T-helper 1 cell (primary cell): ENCODE measurements at regions not wholly inside any gene's neighbourhood (a gene's known extent, or its start where the extent isn't known, plus 50 kb on each side); places are given as distances from the start of the nearest gene placed in this dataset.

Source experiments
- DNase-seq, 5 donors: peaks; one replicate each; pipeline ENCODE4 v3.0.0-alpha.2; 2012 to 2020

GRCh38 chr12:60391051-60391450, 795.2 kb downstream of the SLC16A7 start:
- DNase-seq: no peak

GRCh38 chr12:60391791-60392190, 796.0 kb downstream of the SLC16A7 start:
- no peak for DNase-seq

GRCh38 chr12:60393093-60393492, 797.3 kb downstream of the SLC16A7 start:
- no peak for DNase-seq

GRCh38 chr12:60394665-60395064, 798.8 kb downstream of the SLC16A7 start:
- DNase-seq: no peak

- no peak for DNase-seq
Measured at GRCh38 chr12:60398547-60398946, 802.7 kb downstream of the SLC16A7 start.

GRCh38 chr12:60399064-60399463, 803.2 kb downstream of the SLC16A7 start:
- no peak for DNase-seq

GRCh38 chr12:60402996-60403395, 807.2 kb downstream of the SLC16A7 start:
- no peak for DNase-seq

GRCh38 chr12:60415351-60415750, 819.5 kb downstream of the SLC16A7 start:
- DNase-seq: no peak

GRCh38 chr12:60419986-60420385, 824.2 kb downstream of the SLC16A7 start:
- DNase-seq: no peak

GRCh38 chr12:60421741-60422140, 825.9 kb downstream of the SLC16A7 start:
- DNase-seq: no peak

- no peak for DNase-seq
Measured at GRCh38 chr12:60437297-60437696, 841.5 kb downstream of the SLC16A7 start.

GRCh38 chr12:60441577-60441976, 845.7 kb downstream of the SLC16A7 start:
- no peak for DNase-seq

- DNase-seq: no peak
Measured at GRCh38 chr12:60451457-60451856, 855.6 kb downstream of the SLC16A7 start.

- no peak for DNase-seq
Measured at GRCh38 chr12:60465060-60465459, 869.2 kb downstream of the SLC16A7 start.

GRCh38 chr12:60468546-60468945, 872.7 kb downstream of the SLC16A7 start:
- DNase-seq: no peak

- no peak for DNase-seq
Measured at GRCh38 chr12:60475825-60476224, 880.0 kb downstream of the SLC16A7 start.

- no peak for DNase-seq
Measured at GRCh38 chr12:60487284-60487683, 891.5 kb downstream of the SLC16A7 start.

GRCh38 chr12:60489071-60489470, 893.2 kb downstream of the SLC16A7 start:
- no peak for DNase-seq

GRCh38 chr12:60494244-60494643, 898.4 kb downstream of the SLC16A7 start:
- no peak for DNase-seq

GRCh38 chr12:60498656-60499055, 902.8 kb downstream of the SLC16A7 start:
- no peak for DNase-seq

- no peak for DNase-seq
Measured at GRCh38 chr12:60501124-60501729, 905.4 kb downstream of the SLC16A7 start.

GRCh38 chr12:60522684-60523400, 927.0 kb downstream of the SLC16A7 start:
- no peak for DNase-seq

GRCh38 chr12:60529261-60529660, 933.4 kb downstream of the SLC16A7 start:
- no peak for DNase-seq

GRCh38 chr12:60529723-60530122, 933.9 kb downstream of the SLC16A7 start:
- DNase-seq: no peak

GRCh38 chr12:60535363-60535762, 939.5 kb downstream of the SLC16A7 start:
- no peak for DNase-seq
